Osteoblast (primary cell): ENCODE measurements at regions not wholly inside any gene's neighbourhood (a gene's known extent, or its start where the extent isn't known, plus 50 kb on each side); places are given as distances from the start of the nearest gene placed in this dataset.

ENCODE experiments used
- DNase-seq: peaks from one replicate; pipeline ENCODE4 v3.0.0; 2011; ENCODE audit warnings: low spot score, mixed read lengths; ENCODE audit not compliant: insufficient read length; ENCODE audit errors: missing footprints
- H2AFZ ChIP-seq: 2 replicates; pipeline ENCODE4 v1.6.0; 2011; ENCODE audit warnings: mild to moderate bottlenecking, low read length
- H3K27ac ChIP-seq: 2 replicates; pipeline ENCODE4 v1.5.1; 2011; ENCODE audit warnings: mild to moderate bottlenecking, low read depth, low read length, moderate library complexity
- H3K27me3 ChIP-seq: 2 replicates; pipeline ENCODE4 v1.6.0; 2012; ENCODE audit warnings: mild to moderate bottlenecking, control low read depth, inconsistent platforms, low read length, moderate library complexity; ENCODE audit not compliant: insufficient read depth
- H3K36me3 ChIP-seq: 2 replicates; pipeline ENCODE4 v1.5.1; 2011; ENCODE audit warnings: mild to moderate bottlenecking, low read length, control low read depth, moderate library complexity; ENCODE audit not compliant: insufficient read depth
- H3K4me1 ChIP-seq: 2 replicates; pipeline ENCODE4 v1.5.1; 2011; ENCODE audit warnings: mild to moderate bottlenecking, low read length, control low read depth, moderate library complexity; ENCODE audit not compliant: insufficient read depth
- H3K4me2 ChIP-seq: 2 replicates; pipeline ENCODE4 v1.6.0; 2011; ENCODE audit warnings: mild to moderate bottlenecking, low read length; ENCODE audit not compliant: insufficient read depth
- H3K4me3 ChIP-seq: fragments of 200-600 bp; sonication (generic); 3 replicates; pipeline ENCODE4 v1.5.1; 2012; ENCODE audit warnings: mild to moderate bottlenecking, low read length, inconsistent platforms; ENCODE audit not compliant: insufficient read depth
- H3K79me2 ChIP-seq: 2 replicates; pipeline ENCODE4 v1.6.0; 2012; ENCODE audit warnings: mild to moderate bottlenecking, low read length, control low read depth, inconsistent platforms; ENCODE audit not compliant: insufficient read depth
- H3K9me3 ChIP-seq: 2 replicates; pipeline ENCODE4 v1.5.1; 2011; ENCODE audit warnings: low read depth, low read length, control low read depth
- H4K20me1 ChIP-seq: 2 replicates; pipeline ENCODE4 v1.6.0; 2012; ENCODE audit warnings: mild to moderate bottlenecking, low read length, control low read depth; ENCODE audit not compliant: insufficient read depth
- CTCF ChIP-seq: IDR thresholded peaks from 2 replicates; pipeline ENCODE4 v1.5.1; 2011; ENCODE audit warnings: mild to moderate bottlenecking, low read depth, low read length, moderate library complexity; ENCODE audit errors: extremely low read depth

- TF ChIP-seq CTCF: no peak
- Histone ChIP-seq H3K9me3 (no peaks in the 10 kb centered on the region), H3K27ac (no peak overlapping the region), H4K20me1 (no peaks in the 10 kb centered on the region), H3K27me3 (peaks cover 38% of the 10 kb centered on the region), H3K4me2 (no peak overlapping the region), H3K36me3 (no peaks in the 10 kb centered on the region), H2AFZ (no peak overlapping the region), H3K79me2 (no peaks in the 10 kb centered on the region), H3K4me1 (peaks cover 12% of the 10 kb centered on the region), H3K4me3 (no peak overlapping the region)
- no peak for DNase-seq
Observed at GRCh38 chr10:78720091-78720490, 348.7 kb upstream of the ZMIZ1 start.

- peaks cover 12% of the 10 kb centered on the region for H3K4me1 ChIP-seq
- no peaks in the 10 kb centered on the region for H4K20me1 ChIP-seq
- H3K4me2 ChIP-seq: no peak overlapping the region
- H2AFZ ChIP-seq: no peak overlapping the region
- no peak overlapping the region for H3K27ac ChIP-seq
- no peaks in the 10 kb centered on the region for H3K79me2 ChIP-seq
- DNase-seq: no peak
- H3K27me3 ChIP-seq: peaks cover 45% of the 10 kb centered on the region
- no peaks in the 10 kb centered on the region for H3K9me3 ChIP-seq
- TF ChIP-seq CTCF: no peak
- H3K4me3 ChIP-seq: no peak overlapping the region
- H3K36me3 ChIP-seq: no peaks in the 10 kb centered on the region
Observed at GRCh38 chr10:78721231-78721630, 347.5 kb upstream of the ZMIZ1 start.

- no peak for TF ChIP-seq CTCF
- no peak for DNase-seq
- H3K4me3 ChIP-seq: no peak overlapping the region
- no peaks in the 10 kb centered on the region for H3K9me3 ChIP-seq
- no peaks in the 10 kb centered on the region for H4K20me1 ChIP-seq
- H3K4me2 ChIP-seq: no peak overlapping the region
- H3K27me3 ChIP-seq: peaks cover 58% of the 10 kb centered on the region
- H3K27ac ChIP-seq: no peak overlapping the region
- no peaks in the 10 kb centered on the region for H3K79me2 ChIP-seq
- no peak overlapping the region for H2AFZ ChIP-seq
- no peaks in the 10 kb centered on the region for H3K4me1 ChIP-seq
- no peaks in the 10 kb centered on the region for H3K36me3 ChIP-seq
Observed at GRCh38 chr10:78724846-78725245, 343.9 kb upstream of the ZMIZ1 start.

- no peaks in the 10 kb centered on the region for H4K20me1 ChIP-seq
- no peak for TF ChIP-seq CTCF
- H3K9me3 ChIP-seq: no peaks in the 10 kb centered on the region
- H3K27ac ChIP-seq: no peak overlapping the region
- no peaks in the 10 kb centered on the region for H3K4me1 ChIP-seq
- H3K36me3 ChIP-seq: no peaks in the 10 kb centered on the region
- H2AFZ ChIP-seq: no peak overlapping the region
- no peak overlapping the region for H3K4me3 ChIP-seq
- H3K4me2 ChIP-seq: no peak overlapping the region
- DNase-seq: no peak
- no peaks in the 10 kb centered on the region for H3K79me2 ChIP-seq
- H3K27me3 ChIP-seq: peaks cover 47% of the 10 kb centered on the region
Observed at GRCh38 chr10:78726171-78726570, 342.6 kb upstream of the ZMIZ1 start.
